ENCODE measurements at regions not wholly inside any gene's neighbourhood (a gene's known extent, or its start where the extent isn't known, plus 50 kb on each side); places are given as distances from the start of the nearest gene placed in this dataset.

DNA sequence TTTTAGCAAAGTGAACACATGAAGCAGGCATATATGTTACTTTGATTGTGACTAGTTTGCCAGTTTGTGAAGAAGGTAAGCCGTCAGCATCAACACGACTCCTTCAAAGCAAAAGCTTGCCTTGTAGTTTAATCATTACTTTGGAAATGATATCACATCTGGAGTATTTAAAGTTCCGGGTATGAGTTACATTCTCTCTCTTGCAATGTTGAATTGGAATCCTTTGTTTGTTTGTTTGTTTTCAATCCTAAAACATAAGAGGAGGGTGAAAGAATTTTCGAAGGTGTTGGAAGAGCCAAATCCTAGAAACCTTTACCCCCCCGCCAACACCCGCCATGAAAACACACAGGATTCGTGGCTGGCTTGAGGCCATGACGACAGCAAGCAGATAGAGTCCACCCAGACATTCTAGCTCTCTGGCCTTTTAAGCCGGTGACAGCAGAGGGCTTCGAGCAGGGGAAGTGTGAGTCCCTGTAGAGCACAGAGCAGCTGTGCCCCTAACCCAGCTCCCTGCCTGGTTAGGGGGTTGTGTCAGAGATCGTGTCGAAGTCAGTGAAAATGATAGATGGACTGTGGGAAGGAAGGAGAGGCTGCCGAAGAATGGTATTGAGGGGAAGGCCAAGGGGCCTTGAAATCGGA is 103.8 kb upstream of the SMIM21 start:
- no peak for DNase-seq (ENCODE audit: low spot score)

GRCh38 chr18:75530566-75531211 is 103.2 kb upstream of the SMIM21 start:
- no peak for DNase-seq (ENCODE audit: low spot score)

- DNase-seq (ENCODE audit: low spot score), result no peak
Measured at GRCh38 chr18:75530118-75530517, 102.6 kb upstream of the SMIM21 start.

DNA sequence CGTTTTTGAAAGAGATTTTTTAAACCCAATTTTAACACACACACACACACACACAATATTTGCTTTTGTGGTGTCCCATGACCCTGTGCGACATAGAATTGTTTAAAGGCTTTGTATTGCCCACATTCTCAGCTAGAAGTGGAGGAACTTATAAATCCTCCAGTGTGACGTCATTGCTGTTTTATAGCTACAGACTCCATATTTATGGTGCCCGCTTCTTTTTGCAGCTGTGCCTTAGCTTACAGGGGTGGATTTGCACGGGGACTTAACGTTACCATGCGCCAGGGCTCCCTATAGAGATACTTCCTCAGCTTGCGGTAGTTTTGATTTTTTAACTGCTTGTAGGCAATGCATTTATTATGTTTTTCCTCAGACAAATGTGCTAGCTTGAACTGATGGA is 101.9 kb upstream of the SMIM21 start:
- DNase-seq (ENCODE audit: low spot score), result no peak

DNA sequence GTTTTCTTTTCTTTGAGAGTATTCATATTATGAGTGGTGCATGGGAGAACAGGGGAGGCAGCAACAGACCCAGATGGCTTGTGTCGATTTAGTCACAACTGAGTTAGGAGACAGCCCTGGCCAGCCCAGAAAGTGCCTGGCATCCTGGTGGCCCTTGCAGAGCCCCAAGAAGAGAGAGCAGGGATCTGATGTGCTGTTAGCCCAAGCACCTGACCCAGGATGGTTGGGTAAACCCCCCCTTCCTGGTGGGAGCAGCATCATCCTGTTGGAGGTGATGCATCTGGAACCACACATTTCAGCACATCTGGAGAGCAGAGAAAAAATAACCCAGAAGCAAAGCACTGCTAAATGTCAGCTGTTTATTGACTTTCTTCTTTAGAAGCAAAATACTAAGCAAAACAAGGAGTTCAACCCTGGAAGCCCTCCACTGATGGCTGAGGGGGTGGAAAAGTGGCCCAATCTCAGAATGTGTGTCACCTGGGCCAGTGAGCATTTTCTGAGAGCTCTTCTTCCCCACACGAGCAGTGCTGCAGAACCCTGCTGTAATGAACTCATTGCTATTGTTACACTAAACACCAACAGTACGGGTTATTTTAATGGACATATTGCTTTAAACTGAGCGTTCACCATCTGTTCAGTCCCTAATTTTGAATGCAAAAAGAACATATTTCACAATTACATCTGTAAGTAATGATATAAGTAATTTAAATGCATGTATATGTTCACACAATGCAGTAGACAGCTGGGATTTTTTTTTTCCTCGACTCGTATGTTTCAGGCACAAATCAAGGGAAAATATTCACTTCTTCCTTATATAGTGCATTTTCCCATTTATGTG is 100.6 kb upstream of the SMIM21 start:
- DNase-seq (ENCODE audit: low spot score), result no peak

DNA sequence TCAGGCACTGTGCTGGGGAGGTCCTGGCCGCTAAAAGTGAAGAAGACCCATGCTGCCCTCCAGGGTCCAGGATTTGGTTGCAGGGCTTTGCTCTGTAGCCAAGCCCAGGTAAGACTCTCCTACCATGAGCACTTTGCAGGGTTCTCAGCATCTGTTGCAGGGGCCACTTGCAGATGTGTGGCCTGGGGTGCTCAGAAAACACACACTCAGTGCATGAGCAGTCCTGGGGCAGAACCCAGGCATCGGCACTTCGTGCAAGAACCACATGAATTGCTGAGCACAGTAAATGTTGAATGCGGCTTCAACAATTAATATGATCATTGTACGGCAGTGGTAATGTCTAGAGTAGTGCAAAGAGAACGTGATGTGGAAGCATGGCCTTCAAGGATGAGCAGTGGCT is 98.5 kb upstream of the SMIM21 start:
- no peak for DNase-seq (ENCODE audit: low spot score)

GRCh38 chr18:75525331-75525730 is 97.8 kb upstream of the SMIM21 start:
- no peak for DNase-seq (ENCODE audit: low spot score)

DNA sequence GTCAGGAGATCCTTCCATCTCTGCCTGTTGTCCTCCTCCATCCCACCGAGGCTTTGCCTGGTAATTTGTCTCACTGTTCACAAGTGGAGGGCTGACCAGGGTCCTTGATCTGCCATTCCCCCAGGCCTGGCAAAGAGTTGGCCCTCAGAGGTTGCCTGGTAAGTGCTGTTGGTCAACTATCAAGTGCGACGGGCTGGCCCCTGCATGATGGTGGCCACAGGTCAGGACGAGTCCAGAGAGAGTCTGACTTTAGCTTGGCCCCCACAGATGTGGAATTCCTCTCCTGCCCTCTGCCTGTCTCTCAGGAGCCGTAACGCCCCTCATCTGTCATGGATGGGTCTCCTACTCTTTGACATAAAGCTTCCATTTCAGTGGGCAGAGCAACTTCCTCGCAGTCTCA is 97.3 kb upstream of the SMIM21 start:
- no peak for DNase-seq (ENCODE audit: low spot score)

DNA sequence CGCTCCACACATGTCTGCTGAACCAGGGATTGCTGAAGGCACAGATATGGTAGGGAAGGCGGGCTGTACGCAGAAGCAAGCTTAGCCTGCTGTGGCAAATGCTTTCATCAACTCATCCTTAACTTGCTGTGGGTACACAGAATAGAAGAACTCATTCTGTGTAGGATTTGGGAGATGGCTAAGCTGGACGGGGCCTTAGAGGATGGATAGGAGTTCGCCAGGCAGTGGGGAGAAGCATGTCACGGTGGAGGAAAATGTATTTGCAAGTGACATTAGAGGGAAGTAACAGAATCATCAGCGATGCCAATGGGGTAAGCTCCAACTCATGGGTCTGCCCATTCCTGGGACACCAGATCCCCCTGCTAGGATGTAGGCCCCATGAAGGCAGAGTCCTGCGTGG is 96.7 kb upstream of the SMIM21 start:
- no peak for DNase-seq (ENCODE audit: low spot score)

DNA sequence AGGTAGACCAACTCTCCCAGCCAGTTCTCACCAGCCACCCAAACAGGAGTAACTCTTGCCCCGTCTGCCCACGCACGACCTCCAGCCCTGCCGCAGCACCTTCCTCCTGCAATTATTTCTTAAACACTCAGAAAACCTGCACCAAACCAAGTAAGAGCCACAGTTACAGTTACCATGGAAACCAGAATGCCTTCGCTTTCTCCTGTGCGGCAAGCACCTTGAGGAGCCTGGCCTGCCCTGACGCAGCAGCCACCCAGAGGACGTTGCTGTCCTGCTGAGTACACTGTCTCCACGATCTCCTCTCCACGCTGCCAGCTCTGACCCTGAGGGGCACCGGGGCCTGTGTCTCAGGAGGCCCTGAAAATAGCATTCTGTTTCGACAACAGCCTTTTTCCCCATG is 94.3 kb upstream of the SMIM21 start:
- no peak for DNase-seq (ENCODE audit: low spot score)

- DNase-seq (ENCODE audit: low spot score), result no peak
Measured at GRCh38 chr18:75518007-75518406, 90.5 kb upstream of the SMIM21 start.

GRCh38 chr18:75517286-75517685 is 89.8 kb upstream of the SMIM21 start:
- DNase-seq (ENCODE audit: low spot score), result no peak

DNA sequence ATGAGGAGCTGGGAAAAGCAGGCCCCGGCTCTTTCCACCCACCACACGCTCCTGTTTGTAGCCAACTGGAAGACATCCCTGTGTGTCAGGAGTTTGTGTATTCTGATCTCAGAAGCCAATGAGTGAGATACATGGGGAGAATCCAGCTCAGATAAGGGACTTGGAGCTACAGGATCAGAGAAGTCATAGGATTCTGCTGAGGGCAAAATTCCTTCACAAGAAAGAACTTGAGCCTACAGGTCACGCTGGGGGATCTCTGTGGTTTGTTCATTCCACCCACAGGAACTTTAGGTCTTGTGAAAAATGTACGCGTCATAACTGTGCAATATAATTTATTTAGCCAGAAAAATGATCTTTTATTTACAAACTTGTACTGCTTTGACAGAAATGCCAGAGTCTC is 80.1 kb upstream of the SMIM21 start:
- no peak for DNase-seq (ENCODE audit: low spot score)

DNA sequence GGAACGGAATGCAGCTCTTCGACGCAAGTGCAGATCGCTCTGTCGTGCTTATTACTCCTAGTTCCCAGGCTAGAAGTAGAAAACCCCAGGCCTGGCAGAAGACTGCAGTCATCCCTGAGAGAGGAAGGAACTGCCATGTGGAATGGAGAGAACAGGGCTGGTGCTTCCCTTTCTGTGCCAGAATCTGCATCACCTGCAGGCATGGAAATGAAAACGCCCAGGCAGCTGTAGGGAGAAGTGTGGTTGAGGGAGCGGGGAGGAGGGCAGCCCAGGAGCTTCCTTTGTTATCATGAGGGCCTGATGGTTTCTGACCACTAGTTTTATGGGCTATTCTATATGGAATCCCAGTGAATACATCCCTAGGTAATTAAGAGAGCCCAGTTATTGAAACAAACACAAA is 79.4 kb upstream of the SMIM21 start:
- no peak for DNase-seq (ENCODE audit: low spot score)

- DNase-seq (ENCODE audit: low spot score), result no peak
Measured at GRCh38 chr18:75504469-75504868, 77.0 kb upstream of the SMIM21 start.

DNA sequence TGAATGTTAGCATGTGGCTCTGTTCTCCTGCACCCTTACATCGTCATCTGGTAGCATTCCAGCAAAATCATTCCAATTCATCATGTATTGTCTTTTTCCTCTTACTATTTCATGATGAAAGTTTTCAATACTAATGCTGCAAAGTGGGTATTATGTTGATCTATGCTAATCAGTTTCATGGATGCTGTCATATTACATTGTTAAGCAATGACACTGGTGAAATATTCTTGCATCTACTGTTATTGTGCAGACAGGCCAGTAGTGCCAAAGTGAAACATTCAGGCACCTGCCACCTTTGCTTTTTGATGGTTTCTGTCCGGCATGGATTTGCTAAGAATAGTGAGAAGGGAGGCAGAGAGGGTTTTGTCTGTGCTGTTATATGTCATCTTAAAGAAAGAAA is 76.1 kb upstream of the SMIM21 start:
- DNase-seq (ENCODE audit: low spot score), result no peak

DNA sequence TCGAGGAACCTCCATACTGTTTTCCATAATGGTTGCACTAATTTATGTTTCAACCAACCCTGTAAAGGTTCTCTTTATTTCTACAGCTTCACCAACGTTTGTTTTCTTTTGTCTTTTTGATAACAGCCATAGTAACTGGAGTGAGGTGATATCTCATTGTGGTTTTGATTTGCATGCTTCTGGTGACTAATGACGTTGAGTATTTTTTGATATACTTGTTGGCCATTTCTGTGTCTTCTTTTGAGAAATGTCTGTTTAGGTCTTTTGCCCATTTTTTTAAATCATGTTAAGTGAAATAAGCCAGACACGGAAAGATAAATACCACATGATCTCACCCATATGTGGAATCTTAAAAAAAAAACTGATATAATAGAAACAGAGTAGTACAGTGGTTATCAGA is 74.8 kb upstream of the SMIM21 start:
- DNase-seq (ENCODE audit: low spot score), result no peak

GRCh38 chr18:75500545-75500944 is 73.0 kb upstream of the SMIM21 start:
- no peak for DNase-seq (ENCODE audit: low spot score)

DNA sequence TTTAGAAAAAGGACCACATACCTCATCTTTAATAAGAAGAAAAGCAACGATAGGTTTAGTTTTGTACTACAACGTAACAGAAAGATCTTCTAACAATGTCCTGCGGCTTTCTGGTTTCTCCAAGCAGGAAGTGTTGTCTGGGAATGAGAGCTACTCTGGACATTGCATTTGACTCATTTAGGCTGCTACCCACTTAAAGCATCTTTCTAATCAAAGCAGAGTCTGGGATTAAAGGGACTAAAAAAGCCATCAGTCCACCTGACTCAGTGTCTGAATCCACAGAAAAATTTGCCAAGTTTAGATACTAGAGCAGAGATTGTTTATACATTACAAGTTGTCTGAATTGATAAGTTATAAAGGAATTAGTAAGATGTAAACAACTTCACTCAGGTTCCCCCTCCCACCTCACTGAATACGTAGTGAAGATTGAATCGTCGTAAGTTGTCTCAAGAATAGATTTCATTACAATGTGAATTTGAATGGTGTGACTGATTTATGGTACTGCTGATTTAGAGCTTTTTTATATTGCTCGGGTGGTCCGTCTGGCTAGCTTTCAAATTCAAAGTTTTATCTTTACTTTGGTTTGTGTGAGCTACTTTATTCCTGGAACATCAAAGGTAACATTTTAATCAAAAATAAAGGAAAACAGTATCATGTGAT is 70.2 kb upstream of the SMIM21 start:
- no peak for DNase-seq (ENCODE audit: low spot score)

GRCh38 chr18:75496151-75496550 is 68.6 kb upstream of the SMIM21 start:
- DNase-seq (ENCODE audit: low spot score), result no peak

- DNase-seq (ENCODE audit: low spot score), result no peak
Measured at GRCh38 chr18:75492852-75493251, 65.3 kb upstream of the SMIM21 start.

DNA sequence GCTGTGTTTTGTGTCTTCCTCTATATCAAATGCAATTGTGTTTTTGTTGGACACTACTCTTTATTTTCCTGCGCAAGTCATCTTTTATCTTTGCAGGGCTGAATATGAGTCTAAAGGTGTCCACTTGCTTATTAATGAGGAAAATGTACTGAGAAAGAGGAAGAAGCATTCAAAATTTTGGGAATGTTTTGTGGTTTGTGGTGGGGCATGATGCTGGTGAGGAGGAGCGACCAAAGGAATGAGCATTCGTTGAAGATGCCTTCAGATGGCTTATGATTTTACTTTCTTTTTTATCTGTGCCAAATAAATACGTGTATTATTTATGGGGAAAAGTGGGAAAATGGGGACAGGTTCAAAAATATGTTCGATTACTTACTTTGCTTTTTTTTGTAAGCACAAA is 63.9 kb upstream of the SMIM21 start:
- DNase-seq (ENCODE audit: low spot score), result no peak
